CD4-positive, alpha-beta T cell treated with Interferon alpha-2 for 1 hour (primary cell): ENCODE measurements at regions not wholly inside any gene's neighbourhood (a gene's known extent, or its start where the extent isn't known, plus 50 kb on each side); places are given as distances from the start of the nearest gene placed in this dataset.

Experiments
- DNase-seq, 2 donors: peaks; one replicate each; pipeline ENCODE4 v3.0.0-alpha.2; 2020 to 2022

DNA sequence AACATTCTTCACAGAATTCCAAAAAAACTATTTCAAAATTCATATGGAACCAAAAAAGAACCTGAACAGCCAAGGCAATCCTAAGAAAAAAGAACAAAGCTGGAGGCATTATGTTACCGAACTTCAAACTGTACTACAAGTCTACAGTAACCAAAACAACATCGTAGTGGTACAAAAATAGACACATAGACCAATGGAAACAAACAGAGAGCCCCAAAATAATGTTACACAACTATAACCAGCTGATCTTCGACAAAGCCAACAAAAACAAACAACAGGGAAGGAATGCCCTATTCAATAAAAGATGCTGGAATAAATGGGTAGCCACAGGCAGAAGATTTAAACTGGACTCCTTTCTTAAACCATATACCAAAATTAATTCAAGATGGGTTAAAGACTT, 1189.6 kb downstream of the PCDH18 start:
- no peak for DNase-seq

DNA sequence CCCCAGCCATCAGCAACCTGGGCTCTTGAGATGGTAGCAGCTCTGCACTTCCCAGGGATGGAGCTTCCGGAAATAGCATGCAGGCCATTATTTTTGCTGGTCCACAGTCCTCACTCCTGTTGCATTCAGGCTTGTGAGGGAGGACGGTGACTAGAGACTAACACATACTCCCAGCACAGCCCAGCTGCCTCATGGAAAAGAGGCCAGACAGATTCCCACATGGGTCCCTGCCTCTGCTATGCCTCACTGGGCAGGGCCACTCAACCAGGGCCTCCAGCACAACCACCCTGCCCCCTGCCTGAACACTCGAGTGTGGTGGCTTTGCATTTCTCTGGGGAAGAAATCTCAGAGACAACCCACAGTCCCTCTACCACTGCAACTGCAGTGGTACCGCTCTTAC, 1195.1 kb downstream of the PCDH18 start:
- no peak for DNase-seq

DNA sequence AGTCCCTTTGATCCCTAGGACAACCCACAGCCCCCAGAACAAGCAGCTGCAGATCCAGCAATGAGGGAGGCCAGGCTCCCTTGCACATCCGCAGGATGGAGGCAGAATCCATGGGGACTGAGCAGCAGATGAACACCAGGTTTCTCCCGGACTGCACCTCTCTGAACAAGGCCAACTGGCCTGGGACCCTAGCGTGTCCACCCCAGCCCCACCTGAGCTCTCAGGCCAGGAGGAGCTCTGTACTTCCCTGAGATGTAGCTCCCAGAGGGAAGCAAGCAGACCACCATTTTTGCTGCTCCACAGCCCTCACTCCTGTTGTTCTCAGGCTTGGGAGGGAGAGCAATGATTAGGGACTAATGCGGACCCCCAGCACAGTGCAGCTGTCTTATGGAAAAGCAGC, 1195.8 kb downstream of the PCDH18 start:
- DNase-seq = no peak

DNA sequence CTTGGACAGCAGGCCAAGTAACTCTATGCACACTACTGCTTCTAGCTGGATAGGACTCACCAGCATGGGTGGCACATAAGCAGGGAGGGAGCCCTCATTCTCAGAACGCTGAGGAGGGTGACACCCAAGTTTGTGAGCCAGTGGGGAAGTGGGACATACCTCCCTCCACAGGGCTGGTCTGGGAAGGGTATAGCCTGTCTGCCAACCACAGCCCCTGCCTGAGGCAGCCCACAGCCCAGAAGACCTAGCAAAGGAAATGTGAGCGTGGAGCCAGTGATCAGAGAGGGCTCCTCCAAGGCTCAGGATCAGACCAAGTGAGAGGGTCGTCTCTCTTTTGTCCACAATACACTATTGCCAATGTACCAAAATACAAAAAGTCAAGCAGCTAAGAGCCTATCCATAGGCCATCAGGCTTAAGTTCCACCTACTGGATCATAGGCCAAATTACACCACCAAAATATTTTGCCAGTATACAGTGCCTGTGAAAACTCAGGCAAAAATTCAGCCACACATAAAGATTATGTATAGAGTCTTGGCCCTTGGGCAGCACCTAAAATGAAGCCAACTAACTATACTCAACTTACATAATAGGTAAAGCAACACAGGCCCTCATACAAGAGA, 1203.1 kb downstream of the PCDH18 start:
- DNase-seq = no peak

DNA sequence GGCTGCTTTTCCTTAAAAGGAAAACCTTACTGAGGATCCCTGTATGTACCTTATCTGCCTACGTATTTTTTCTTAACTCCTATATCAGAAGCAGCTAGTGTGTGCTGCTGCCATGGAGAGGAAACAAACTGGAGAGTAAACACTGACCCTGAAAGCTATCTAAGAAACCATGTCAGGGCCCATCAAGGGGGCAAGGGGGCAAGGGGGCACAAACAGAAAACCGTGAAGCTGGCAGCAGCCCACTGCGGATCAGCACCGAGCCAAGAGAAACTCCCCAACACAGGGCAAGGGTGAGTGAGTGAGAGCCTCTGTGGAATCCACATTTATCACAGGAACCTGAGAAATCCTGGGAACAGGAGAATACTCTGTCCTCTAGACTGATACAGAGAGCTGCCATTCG, 1204.2 kb downstream of the PCDH18 start:
- DNase-seq = no peak

DNA sequence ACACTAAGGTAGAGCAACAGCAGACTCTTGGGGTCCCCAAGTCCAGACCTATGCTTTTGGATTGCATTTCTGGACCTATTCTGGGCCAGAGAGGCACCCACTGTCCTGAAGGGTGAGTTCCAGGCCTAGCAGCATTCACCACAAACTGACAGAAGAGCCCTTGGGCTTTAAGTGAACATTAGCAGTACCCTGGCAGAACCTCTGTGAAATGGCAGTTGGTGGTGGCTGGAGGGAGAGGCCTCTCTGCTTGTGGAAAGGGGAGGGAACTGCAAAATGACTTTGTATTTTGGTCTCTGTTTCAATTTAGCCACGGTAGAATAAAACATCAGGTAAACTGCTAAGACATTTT, 1211.9 kb downstream of the PCDH18 start:
- DNase-seq = no peak

DNA sequence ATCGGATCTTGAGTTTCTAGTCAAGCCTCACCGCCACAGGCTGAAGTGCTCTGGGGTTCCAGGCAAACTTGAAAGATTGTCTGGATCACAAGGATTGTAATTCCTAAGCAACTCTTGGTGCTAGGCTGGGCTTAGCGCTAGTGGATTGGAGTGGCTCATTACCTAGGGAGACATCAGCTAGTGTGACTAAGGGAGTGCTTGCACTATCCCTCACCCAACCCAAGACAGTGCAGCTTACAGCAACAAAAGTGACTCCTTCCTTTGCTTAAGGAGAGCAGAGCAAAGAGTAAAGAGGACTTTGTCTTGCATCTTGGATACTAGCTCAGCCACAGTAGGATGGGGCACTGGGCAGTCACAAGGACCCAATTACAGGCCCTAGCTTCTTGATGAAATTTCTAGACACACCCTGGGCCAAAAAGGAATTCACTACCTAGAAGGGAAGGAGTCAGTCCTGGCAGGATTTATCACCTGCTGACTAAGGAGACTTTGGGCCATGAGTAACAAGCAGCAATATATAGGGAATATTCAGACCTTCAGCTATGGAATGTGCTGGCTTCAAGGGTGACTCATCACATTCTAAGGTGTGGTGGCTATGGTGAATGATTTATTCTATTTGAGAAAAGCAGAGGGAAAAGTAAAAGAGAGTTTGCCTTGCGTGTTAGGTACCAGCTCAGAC, 1212.4 kb downstream of the PCDH18 start:
- no peak for DNase-seq

DNA sequence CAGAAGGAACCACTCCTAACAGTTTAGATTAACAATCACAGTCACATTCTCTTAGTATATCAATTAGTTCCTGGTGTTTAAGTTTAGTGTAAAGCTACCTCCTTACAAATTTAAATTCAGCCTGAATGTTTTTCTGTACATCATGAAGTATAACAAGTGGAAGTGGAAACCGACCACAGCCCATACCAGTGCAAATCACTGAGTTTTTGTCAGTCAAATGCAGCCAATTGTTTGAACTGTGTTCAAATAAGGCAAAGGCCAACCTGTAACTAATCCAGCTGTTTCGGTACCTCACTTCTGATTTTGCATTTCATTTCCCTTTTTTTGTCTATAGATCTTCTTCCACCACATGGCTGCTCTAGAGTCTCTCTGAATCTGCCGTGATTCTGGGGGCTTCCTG, 1215.3 kb downstream of the PCDH18 start:
- no peak for DNase-seq

DNA sequence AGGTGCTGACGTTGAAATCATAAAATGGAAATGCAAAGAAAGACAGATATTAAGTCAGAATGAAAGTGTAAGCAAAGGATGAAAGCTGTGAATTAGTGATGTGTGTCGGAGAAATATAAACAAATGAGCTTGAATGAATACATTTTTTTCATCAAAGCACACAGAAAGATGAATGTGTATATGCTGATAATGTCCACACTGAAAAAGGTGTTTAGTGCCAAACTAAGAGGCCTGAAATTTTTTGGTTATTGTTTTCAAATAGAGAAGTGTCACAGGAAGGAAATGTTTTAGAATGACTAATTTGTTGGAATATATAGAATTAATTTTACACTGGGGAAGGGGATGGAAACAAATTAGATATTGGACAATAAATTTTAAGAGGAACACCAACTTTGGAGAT, 1217.6 kb downstream of the PCDH18 start:
- DNase-seq = no peak

DNA sequence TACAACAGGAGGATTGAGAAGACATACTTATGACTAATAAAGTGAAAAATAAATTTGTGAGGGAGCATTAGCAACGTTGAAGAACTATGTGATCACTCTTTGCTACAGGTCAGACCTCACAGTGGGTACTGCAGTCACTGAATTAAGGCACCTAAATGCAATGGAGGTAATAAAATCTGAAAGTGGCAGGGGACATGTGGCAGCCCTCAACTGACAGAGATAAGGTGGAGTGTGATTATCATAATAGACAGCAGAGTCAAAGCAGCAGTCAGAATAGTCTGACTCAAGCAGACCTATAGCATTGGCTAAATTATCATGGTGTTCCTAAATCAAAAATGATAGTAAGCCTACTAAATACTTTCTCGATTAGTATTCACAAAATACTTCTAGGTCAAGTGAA, 1220.5 kb downstream of the PCDH18 start:
- no peak for DNase-seq

DNA sequence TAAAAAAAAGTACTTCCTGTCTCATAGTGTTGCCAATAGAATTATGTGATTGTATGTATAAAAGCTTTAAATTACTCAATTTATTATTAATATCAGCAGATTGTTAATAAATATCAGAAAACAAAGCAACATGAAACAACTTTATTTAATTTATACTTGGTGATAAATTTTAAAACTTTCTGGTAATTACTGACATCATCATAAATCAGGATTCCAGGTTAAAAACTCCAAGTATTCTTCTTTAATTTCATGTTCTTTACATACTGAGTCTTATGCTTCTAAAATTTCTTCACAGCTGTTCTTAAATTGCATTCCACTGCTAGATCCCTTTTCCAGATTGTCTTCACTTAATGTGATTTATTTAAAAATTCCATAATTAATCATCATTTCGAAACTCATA, 1224.5 kb downstream of the PCDH18 start:
- DNase-seq = no peak

DNA sequence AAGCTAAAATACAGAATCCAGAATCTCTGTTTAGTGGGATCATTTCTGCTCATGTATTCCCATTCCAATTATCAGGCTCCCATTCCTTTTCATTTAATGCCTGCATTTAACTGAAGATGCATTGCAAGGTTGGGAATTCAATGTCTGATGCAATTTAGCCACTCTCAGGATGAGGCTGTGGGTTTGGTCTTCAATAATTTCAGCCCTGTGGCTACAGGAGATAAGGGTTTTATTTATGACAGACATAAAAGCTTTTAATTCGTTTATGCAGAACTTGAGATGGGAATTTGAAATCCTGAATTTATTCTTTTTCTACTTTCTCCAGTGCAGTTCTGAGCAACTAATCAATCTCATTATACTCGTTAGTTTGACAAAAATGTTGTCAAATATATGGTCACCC, 1225.9 kb downstream of the PCDH18 start:
- DNase-seq = no peak

DNA sequence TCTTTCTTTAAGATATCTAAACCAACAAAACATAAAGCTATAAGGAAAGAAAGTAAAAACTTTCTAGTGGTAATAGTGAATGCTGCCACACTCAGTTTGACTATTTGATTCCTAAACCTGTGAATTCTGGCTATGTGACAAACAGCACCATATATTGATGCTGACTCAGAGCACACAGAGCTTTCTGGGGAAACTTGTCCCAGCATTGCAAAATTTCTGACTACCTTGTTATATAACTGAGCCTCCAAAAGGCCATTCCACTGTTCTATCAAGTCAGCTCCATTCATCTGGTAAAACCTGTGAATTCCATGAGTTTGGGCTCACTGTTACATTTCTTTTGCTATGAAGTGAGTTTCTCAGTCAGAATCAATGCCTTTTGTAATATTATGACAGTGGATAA, 1229.7 kb downstream of the PCDH18 start:
- DNase-seq = no peak

DNA sequence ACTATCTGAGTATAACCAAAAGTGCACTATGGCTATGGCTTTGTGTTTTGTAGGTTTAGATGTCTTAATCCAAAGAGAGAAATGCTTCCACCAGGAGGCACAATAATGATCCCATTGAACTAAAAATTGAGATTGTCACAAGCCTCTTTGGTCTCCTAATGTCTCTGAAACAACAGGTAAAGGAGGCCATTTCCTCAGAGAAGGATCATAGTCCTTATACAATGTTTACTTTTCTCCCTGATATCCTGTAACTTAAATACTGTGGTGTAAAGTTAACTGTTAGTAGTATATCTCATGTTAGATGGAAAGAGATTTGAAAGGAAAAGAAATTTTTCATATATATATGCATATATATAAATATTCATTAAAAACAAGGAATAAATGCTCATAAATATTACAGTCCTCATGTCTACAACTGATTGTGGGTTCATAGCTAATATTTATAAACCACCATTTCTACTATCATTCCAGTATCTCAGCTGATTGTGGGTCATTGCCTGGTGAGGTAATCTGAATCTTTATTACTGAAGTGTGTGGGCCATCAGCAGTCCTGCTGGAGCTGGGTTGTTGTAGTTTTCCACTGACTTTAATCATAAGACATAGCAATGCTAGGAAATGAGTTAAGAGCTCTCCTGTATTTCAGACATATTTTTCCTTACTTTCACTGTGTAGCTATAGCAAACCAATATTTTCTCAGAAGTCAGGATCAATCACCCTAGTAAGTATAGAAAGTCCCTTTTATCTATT, 1230.4 kb downstream of the PCDH18 start:
- no peak for DNase-seq

DNA sequence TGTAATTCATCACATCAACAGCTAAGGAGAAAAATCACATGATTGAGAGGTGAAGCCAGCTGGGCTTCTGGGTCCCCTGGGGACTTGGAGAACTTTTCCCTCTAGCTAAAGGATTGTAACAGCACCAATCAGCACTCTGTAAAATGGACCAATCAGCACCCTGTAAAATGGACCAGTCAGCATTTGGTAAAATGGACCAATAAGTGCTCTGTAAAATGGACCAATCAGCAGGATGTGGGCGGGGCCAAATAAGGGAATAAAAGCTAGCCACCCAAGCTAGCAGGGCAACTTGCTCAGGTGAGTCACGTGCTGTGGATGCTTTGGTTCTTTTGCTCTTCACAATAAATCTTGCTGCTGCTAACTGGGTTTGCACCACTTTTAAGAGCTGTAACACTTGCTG, 1248.3 kb downstream of the PCDH18 start:
- no peak for DNase-seq

DNA sequence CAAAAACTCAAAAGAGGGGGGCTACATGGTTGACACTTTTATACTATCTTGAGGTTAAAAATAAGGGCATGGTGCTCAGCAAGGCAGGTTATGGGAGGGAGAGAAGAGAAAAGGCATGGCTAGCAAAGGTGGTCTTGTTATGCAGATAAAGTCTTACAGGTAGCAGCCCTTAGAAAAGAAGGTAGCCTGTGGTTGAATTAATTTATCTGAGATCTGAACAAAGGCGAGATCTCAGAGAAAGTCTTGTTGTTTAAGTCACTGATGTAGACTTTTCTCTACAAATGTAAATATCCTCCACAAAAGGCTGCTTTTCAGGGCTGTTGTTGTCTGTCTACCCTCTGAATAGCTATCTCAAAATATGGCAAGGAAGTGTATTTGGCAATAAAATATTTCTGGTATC, 1250.4 kb downstream of the PCDH18 start:
- DNase-seq = no peak

DNA sequence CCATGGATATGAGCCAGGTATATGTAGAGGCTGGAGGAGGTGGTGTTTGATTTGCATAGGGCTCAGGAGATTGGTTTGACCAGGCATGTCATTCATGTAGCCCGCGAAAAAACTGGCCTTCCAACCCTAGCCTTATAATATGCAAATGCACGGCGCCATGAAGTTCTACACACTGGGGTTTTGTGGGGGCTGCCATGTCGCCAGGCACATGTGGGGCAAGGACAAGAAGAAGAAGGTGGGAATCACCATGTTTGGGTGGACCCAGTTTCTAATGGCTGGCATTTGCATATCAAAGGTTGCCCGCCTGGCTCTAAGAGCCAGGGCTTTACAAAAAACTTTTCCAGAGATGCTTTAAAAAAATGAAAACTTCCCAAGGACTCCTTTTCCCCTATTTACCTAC, 1251.0 kb downstream of the PCDH18 start:
- DNase-seq = no peak

DNA sequence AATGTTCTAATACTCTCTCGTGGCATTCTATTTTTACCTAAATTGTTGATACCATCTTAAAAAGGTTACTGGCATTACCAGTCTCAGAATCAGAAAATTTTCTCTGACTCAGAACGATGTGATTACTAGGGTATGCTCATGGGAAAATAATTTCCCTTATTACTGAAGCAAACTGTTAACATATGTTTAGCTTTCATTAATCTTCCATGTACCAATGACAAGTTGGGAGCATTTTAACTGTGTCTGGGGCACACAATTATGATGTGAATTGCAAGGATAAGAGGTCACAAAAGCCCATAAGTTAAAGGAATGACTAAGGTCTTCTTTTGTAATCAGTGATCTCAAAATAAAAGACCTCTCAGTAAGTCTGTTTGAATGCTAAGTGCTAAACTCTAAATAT, 1254.6 kb downstream of the PCDH18 start:
- no peak for DNase-seq

DNA sequence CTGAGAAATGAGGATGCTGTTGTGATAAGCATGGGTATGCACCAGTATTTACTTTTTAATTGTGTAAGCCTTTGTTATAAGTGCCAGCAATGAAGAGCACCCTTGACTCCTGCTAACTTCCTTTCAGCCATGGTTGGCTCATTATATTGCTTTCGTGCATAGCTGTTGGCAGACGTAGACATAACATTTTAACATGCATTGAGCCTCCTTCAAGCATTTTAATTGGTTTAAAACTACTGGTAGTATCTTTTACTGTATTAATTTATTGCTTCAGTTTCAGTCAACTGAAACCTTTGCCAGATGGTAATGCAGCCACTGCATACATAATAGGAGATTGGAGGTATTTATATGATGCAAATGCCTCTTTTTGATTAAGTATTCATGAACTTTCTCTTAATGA, 1285.4 kb downstream of the PCDH18 start:
- no peak for DNase-seq

DNA sequence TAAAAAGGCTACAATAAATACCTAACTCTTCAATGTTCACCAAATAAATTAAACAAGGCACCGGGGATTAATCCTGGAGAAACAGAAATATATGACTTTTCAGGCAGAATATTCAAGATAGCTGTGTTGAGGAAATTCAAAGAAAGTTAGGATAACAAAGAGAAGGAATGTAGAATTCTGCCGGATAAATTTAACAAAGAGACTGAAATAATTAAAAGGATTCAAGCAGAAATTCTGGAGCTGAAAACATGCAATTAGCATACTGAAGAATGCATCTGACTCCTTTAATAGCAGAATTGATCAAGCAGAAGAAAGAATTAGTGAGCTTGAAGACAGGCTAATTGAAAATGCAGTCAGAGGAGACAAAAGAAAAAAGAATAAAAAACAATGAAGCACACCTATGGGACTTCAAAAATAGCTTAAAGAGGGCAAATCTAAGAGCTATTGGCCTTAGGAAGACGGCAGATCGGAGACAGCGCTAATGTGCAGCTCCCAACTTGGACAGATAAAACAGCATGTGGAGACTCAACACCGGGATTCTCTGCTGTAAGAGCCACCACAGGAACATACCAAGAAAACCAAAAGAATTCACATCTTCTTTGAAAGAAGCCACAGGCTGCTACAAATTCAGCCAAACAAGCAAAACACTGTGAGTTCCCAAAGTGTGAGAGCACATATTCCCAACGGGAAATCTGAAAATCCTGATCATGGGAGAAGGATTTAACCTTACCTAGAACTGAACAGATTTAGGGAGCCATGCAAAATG, 1290.9 kb downstream of the PCDH18 start:
- DNase-seq = no peak

DNA sequence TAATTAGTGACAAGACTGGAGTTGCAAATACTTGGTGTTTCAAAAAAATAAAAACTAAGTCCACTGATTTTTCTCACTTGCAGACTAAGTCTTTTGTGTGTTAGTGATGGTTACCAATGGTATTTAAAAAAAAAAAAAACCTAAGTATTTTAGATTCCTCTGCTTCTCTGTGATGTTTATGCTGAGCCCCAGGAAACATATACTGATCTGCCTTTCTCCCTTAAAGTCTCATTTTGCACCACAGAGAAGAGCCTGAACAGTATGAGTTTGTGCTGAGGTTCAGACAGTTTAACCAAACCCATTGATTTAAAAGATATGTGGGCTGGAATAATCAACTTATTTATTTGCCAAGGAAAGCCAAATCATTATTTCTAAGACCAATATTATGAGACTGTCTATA, 1305.0 kb downstream of the PCDH18 start:
- DNase-seq = no peak

DNA sequence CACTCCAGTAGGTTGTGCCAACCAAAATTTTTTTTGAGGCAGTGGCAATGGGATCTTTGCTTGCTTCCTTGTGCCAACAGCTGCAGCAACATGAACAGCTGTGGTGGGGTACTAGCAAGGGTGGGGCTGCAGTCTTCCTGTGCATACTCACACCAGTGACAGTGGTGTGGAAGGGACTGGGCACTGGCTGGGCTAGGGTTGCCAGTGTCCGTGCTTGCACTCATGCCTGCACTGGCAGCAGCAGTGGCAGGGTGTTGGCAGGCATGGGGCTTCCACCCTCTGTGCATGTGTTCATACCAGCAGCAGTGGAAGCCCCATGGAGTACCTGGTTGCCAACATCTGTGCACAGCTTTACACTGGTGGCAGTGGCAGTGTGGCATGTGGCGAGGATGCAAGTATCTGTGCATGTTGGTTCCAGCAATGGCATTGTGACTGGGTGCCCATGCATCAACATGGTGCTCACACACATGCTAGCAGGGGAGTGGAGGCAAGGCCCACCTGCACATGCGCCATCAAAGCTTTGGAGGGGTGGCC, 1312.6 kb downstream of the PCDH18 start:
- DNase-seq = no peak

DNA sequence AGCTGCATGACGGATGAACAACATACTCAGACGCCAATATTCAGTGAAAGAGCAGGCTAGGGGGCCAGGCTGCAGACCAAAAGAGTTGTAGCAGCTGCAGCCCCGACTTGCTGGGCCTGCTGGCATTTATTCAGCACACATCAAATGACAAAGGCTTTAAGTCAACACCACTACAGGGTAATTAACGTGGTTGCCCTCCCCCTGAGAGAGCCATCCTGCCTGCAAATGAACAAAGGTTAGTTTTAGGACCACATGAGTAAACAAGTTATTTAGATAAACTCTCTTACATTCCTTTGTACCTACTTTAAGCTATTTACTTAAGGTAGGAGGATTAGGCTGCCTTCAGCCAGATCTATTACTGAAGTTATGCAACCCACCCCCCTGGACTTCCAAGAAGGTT, 1329.1 kb downstream of the PCDH18 start:
- no peak for DNase-seq

DNA sequence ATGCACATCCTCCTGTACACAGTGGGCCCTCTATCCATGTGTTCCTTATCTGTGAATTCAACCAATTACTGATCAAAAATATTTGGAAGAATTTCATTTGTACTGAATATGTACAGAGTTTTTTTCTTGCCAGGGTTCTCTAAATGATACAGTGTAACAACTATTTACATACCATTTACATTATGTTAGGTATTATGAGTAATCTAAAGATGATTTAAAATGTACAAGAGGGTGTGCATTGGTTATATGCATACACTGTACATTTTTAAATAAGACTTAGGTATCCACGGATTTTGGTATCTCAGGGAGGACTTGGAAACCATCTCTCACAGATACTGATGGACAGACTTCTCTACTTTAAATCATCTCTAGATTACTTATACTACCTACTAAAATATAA, 1333.9 kb downstream of the PCDH18 start:
- DNase-seq = no peak
